22Rv1 (cell line): ENCODE measurements at regions not wholly inside any gene's neighbourhood (a gene's known extent, or its start where the extent isn't known, plus 50 kb on each side); places are given as distances from the start of the nearest gene placed in this dataset.

Source experiments
- ZFX ChIP-seq: fragments of 450-650 bp; IDR thresholded peaks from 2 replicates; pipeline ENCODE4 v1.6.1; 2017; ENCODE audit warnings: antibody characterized with exemption, borderline replicate concordance
- TF ChIP-seq, protein P1 (sequence below): fragments of 450-650 bp; IDR thresholded peaks from 2 replicates; pipeline ENCODE4 v1.5.1; 2017; ENCODE audit warnings: mild to moderate bottlenecking

DNA sequence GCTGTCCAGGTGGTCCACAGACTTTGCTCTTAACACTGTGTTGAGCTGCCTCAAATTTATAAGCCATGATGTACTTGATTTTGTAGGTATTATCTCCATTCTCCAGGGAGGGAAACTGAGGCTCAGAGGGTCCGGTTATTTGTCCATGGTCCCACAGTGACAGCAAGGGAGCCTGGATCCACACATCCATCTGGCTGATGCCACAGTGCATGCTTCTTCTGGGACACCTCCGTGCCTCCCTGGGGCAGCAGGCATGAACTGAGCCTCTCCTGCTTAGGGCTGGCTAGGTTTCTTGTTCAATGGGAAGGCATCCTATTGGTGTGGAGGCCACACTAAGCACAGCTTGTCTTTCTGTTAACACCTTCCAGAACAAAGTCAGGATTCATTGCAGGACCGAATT is 317.3 kb downstream of the AJAP1 start:
- TF ChIP-seq, protein P1, sequence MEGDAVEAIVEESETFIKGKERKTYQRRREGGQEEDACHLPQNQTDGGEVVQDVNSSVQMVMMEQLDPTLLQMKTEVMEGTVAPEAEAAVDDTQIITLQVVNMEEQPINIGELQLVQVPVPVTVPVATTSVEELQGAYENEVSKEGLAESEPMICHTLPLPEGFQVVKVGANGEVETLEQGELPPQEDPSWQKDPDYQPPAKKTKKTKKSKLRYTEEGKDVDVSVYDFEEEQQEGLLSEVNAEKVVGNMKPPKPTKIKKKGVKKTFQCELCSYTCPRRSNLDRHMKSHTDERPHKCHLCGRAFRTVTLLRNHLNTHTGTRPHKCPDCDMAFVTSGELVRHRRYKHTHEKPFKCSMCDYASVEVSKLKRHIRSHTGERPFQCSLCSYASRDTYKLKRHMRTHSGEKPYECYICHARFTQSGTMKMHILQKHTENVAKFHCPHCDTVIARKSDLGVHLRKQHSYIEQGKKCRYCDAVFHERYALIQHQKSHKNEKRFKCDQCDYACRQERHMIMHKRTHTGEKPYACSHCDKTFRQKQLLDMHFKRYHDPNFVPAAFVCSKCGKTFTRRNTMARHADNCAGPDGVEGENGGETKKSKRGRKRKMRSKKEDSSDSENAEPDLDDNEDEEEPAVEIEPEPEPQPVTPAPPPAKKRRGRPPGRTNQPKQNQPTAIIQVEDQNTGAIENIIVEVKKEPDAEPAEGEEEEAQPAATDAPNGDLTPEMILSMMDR, result no peak
- TF ChIP-seq ZFX, result no peak
